ENCODE measurements at regions not wholly inside any gene's neighbourhood (a gene's known extent, or its start where the extent isn't known, plus 50 kb on each side); places are given as distances from the start of the nearest gene placed in this dataset.

DNA sequence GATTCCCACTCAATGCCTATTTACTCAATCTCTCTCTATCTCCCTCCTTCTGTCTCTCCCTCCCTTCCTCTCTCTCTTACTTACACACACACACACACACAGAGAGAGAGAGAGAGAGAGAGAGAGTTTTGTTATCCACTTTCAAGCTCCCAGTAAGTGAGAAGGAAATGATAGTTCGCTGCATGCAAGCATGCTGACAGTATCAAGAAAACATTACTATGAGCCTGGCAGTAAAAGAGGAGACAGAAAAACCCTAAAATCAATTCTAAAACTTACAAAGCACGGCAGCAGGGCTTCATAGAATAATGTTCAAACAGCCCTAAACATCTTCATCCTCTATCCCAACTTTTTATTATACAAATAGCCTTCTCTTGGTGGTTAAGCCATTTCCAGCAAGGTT lies 171.9 kb downstream of the FOXO1 start:
- DNase-seq: no peak

DNA sequence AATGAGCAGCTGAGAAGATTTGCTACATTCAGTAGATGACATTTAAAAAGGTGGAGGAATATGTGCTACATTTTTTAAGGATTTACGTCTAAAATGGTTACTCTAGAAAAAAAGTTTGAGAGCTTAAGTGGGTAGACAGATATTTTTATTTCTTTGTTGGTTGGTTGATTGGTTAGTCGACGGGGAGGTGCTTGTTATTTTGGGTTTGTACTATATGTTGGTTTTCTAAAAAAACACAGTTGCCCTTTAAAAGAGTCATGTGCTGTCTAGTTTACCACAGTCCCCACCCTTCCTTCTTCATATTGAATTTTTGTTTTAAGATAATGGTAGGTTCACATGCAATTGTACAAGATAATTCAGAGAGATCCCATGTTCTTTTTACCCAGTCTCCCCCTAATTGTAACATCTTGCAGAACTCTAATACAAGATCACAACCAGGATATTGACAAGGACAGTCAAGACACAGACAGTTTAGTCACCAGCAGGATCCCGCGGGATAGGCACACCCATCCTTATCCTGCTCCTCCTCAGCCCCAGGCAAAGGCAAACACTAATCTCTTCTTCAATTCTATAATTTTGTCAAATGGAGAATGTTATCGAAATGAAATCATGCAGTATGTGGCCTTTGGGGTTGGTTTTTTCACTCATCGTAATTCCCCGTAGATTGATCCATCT lies 171.4 kb downstream of the FOXO1 start:
- DNase-seq: no peak

- DNase-seq: no peak
These were observed 170.8 kb downstream of the FOXO1 start for GRCh38 chr13:40495621-40496001.

DNA sequence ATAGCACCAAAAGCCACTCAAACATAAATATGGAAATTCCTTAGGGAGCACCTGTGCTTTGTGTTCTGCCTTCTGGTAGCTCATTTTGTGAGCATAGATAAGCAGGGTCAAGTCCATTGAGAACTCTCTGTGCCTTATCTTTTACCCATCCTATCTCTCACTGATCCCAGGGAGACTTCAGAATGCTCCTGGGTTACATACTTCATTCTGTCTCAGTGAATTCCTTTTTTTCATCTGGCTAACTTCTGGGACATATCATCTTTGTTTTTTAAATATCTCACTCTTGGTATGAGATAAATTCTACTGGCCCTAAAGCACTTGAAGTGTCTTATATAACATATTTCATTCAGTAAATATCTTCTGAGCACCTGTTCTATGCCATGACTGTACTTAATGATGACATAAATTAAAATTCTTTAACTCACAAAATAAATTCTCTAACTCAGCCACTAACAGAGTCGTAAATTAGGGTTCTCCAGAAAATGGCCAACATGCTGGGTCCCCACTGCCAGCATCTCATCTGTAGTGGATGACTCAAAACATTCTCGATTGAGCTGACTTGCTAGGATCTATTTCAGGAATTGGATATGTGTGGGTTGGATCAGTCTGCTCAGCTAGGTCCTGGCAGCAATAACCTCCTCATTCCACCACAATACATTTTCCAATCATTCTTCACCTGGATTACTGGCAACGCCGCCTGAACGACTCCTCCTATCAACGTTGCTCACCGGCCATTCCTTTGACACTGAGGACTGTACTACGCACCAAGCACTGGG lies 170.2 kb downstream of the FOXO1 start:
- no peak for DNase-seq

GRCh38 chr13:40498461-40498860 lies 168.0 kb downstream of the FOXO1 start:
- no peak for DNase-seq

GRCh38 chr13:40502236-40502635 lies 164.2 kb downstream of the FOXO1 start:
- no peak for DNase-seq

DNA sequence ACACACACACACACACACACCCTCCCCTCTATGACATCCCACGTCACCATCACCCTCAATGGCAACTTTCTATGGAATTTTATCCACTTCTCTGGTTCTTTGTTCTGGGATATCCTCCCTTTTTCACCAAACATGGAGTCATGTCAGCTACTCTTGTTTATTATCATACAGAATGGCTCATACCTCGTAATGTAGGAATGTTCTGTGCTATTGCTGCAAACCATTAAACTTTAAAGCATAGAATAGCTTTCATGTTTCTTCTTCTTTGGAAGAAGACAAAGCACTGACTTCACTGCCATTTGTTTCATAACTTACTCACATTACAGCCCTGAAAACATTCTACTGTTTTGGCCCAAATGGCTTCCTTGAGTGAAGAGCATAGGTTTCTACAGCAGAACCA lies 163.4 kb downstream of the FOXO1 start:
- DNase-seq: no peak

DNA sequence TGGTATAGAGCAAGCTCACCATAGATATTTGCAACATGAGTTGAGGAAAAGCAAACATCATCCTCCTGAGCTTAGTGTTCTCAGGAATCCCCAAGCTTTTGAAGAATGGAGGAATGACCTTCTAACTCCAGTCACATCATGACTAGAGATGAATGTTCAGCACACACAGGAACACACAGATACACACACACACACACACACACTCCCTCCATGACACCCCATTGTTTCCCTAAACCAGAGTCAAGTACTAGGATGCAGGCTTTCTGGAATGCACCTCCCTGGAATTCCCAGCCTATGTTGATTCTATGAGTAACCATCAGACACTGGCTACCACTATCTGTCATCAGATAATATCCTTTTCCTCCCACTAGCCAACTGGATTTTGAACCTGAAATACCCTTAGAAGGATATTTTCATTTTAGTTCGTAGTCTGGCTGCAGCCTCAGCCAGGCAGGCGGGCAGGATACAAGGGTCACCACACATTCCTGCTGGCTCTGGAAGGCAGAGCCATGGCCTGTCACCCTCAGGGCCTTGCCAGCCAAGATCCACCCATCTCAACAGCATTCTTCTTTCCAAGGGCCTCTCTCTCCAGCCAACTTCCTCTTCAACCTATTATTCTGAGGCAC lies 162.4 kb downstream of the FOXO1 start:
- DNase-seq: no peak

GRCh38 chr13:40504641-40505040 lies 161.8 kb downstream of the FOXO1 start:
- no peak for DNase-seq

DNA sequence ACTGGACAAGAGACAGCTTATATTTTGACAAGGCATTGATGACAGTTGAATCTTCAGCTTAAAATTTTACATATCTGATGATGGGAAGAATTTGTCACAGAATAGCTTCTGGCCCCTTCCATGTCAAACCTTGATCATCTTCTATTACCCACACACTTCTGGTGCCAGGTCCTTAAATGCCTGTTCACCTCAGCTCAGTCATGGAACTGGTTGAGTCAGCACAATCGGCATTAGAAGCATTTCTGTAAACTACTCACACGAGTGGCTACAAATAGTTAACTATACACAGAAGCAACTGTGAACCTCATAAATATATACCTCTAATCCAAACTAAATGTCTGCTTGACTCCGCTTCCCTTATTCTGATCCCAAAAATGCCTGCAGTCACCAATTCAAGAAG lies 161.2 kb downstream of the FOXO1 start:
- no peak for DNase-seq
